GM19467 (cell line): ENCODE measurements at regions not wholly inside any gene's neighbourhood (a gene's known extent, or its start where the extent isn't known, plus 50 kb on each side); places are given as distances from the start of the nearest gene placed in this dataset.
"Not testable (repeated sequence)": the region's sequence is repeated elsewhere in the genome, so short reads cannot be mapped to it uniquely, and the experiment has no call there.

Experiments used
- ATAC-seq: cut with Tn5 transposase; IDR thresholded peaks from one replicate; pipeline ENCODE4 v1.9.1; 2021; ENCODE audit warnings: mild to moderate bottlenecking, moderate library complexity; ENCODE audit not compliant: unreplicated experiment

DNA sequence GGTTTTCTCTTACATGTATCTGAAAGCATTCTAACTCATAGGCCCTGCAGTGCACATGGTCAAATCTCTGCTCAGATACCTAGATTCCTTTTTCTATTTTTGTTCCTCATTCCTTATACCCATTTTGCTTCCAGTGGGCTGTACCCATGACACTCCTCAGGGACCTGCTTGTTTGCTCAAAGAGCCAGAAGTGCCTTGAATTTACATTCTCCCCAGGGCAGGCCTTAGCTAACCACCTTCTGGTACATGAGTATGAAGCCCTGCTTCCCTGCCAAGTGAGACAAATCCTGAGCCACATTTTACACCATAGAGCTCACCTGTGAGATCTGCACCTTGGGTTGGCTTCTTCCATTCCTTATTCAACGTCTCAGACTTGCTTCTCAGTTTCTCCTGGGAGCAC lies 326.6 kb upstream of the SASH1 start:
- ATAC-seq, result no peak

DNA sequence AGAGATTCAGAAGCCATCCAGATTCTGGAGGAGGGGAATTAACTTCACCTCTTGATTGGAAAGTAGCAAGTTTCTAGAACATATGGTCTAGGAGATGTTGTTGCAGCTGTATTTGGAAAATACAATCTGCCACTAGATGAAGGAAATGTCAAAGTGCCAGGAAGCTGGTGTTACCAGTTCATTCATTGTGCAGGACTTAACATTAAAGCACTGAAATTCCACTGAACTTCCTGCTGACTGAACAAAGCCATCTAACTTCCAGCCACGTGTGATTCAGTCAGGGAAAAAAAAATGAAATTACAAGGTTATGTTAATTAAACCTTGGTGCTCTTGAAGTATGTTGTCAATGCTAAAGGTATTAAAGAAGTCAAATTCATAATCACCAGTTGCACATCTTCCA lies 321.5 kb upstream of the SASH1 start:
- no peak for ATAC-seq

- no peak for ATAC-seq
Observed at GRCh38 chr6:148021699-148022098, 320.9 kb upstream of the SASH1 start.

GRCh38 chr6:148022279-148022678 lies 320.4 kb upstream of the SASH1 start:
- ATAC-seq, result not testable (repeated sequence)

DNA sequence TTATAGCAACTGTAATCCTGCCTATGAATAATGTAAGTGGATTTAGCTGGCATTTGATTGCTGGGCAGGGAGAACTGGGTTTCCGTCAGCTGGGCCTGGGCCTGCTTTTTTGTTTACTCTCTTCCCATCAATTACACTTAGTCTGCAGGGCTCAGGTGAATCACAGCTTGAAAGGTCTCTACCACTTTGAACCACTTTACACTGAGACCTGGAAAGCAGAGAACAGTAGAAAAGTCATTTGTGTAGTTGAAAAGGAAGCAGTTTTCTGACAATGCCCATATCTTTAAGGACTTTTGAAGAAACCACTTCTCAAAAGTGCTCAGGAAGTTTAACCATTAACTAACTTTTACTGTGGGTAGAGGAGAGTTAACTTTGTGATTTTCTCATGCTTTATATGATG lies 315.4 kb upstream of the SASH1 start:
- no peak for ATAC-seq

- ATAC-seq, result no peak
Observed at GRCh38 chr6:148035806-148036390, 306.7 kb upstream of the SASH1 start.

DNA sequence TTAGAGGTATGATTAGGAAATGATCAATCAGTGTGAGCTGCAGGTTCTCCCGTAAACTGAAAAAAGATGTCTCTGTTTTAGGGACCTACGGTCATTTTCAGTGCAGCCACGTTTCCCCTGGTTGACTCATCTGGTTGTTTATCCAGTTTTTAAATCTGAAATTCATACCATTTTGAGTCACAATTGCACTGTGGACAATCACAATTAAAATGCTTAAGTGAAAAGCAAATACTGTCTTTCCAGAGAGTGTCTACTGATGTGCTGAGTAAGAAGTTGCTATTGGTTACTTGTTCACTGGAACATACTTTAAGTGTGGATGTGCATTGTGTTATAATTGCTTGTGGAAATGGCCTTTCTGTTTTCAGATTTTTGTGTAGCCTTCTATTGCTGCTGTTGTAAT lies 305.1 kb upstream of the SASH1 start:
- ATAC-seq, result no peak

- no peak for ATAC-seq
Observed at GRCh38 chr6:148041546-148041945, 301.1 kb upstream of the SASH1 start.

GRCh38 chr6:148042536-148042935 lies 300.1 kb upstream of the SASH1 start:
- no peak for ATAC-seq

DNA sequence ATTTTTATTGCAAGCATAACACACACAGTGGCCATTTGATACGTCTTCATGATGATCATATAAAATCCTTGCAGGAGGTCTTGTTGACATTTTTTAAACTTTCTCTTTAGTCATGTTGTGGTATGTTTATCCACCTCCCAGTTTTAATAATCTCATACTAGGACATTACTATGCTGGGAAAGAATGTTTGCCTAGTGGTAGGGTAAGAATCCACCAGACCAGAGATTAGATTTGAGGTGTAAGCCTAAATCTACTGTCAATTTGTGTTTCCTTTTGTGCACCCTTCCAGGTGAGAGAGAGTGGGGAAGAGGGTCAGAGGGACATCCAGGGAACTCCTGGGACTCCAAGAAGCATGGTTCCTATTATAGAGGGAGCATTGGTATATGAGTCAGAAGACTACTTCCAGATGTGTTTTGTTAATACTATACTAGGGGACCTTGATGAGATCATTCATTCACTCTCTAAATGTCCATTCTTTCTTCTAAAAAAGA lies 298.3 kb upstream of the SASH1 start:
- ATAC-seq, result no peak

- no peak for ATAC-seq
Observed at GRCh38 chr6:148044921-148045320, 297.7 kb upstream of the SASH1 start.

- no peak for ATAC-seq
Observed at GRCh38 chr6:148053209-148053608, 289.4 kb upstream of the SASH1 start.

- ATAC-seq, result no peak
Observed at GRCh38 chr6:148053796-148054195, 288.8 kb upstream of the SASH1 start.

- ATAC-seq, result no peak
Observed at GRCh38 chr6:148054219-148054618, 288.4 kb upstream of the SASH1 start.

DNA sequence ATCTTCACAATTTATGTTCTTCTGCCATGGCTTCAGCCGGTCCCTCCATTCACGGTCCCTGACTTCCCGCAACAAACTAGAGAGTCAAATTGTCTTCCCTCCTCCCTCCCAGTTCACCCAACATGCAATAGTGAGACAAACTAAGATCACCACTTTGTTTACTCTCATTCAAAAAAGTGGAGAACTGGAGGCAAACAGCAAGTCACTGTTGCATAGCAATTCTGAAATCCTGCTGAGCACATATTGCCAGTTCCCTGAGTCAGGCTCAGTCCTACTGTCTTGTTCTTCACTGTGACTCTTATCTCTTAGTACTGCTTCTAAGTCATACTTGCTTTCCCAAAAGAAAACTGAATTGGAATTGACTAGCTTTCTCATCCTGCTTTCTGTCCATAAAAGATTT lies 287.2 kb upstream of the SASH1 start:
- ATAC-seq, result no peak

DNA sequence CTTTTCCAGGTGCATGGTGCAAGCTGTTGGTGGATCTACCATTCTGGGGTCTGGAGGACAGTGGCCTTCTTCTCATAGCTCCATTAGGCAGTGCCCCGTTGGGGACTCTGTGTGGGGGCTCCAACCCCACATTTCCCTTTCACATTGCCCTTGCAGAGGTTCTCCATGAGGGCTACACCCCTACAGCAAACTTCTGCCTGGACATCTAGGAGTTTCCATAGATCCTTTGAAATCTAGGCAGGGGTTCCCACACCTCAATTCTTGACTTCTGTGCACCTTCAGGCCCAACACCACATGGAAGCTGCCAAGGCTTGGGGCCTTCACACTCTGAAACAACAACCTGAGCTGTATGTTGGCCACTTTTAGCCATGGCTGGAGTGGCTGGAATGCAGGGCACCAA lies 282.8 kb upstream of the SASH1 start:
- ATAC-seq, result no peak

- no peak for ATAC-seq
Observed at GRCh38 chr6:148064406-148065134, 278.1 kb upstream of the SASH1 start.

- ATAC-seq, result no peak
Observed at GRCh38 chr6:148068437-148069061, 274.1 kb upstream of the SASH1 start.

GRCh38 chr6:148069256-148069655 lies 273.4 kb upstream of the SASH1 start:
- no peak for ATAC-seq

- ATAC-seq, result no peak
Observed at GRCh38 chr6:148074291-148074690, 268.3 kb upstream of the SASH1 start.

- ATAC-seq, result peak; percentile 89
Observed at GRCh38 chr6:148074738-148075137, 267.9 kb upstream of the SASH1 start.

GRCh38 chr6:148075352-148075751 lies 267.3 kb upstream of the SASH1 start:
- ATAC-seq, result no peak
